Breast epithelium (tissue), 3 donors: ENCODE measurements at regions not wholly inside any gene's neighbourhood (a gene's known extent, or its start where the extent isn't known, plus 50 kb on each side); places are given as distances from the start of the nearest gene placed in this dataset.
"Not testable (repeated sequence)": the region's sequence is repeated elsewhere in the genome, so short reads cannot be mapped to it uniquely, and the experiment has no call there.

Source experiments
- CTCF ChIP-seq, 3 donors: fragments of 450-650 bp; IDR thresholded peaks; one replicate each; pipeline ENCODE4 v1.5.1; 2016 to 2017; ENCODE audit warnings: antibody characterized with exemption in 3 of 3, mild to moderate bottlenecking in 3 of 3, moderate library complexity in 3 of 3
- POLR2A ChIP-seq: fragments of 450-650 bp; IDR thresholded peaks from one replicate; pipeline ENCODE4 v1.6.1; 2016; ENCODE audit warnings: antibody characterized with exemption, mild to moderate bottlenecking, moderate library complexity
- POLR2AphosphoS5 ChIP-seq, 3 donors: sonication (generic); formaldehyde crosslinking; IDR thresholded peaks; one replicate each; pipeline ENCODE4 v1.6.1; 2017; ENCODE audit warnings: antibody characterized with exemption in 3 of 3

- TF ChIP-seq CTCF (IDR thresholded peaks at IDR 0.05); POLR2A; POLR2AphosphoS5 (IDR thresholded peaks at IDR 0.05): not testable (repeated sequence)
Observed at GRCh38 chr11:79606461-79606860, 165.6 kb upstream of the TENM4 start.
